ENCODE measurements at regions not wholly inside any gene's neighbourhood (a gene's known extent, or its start where the extent isn't known, plus 50 kb on each side); places are given as distances from the start of the nearest gene placed in this dataset.

DNA sequence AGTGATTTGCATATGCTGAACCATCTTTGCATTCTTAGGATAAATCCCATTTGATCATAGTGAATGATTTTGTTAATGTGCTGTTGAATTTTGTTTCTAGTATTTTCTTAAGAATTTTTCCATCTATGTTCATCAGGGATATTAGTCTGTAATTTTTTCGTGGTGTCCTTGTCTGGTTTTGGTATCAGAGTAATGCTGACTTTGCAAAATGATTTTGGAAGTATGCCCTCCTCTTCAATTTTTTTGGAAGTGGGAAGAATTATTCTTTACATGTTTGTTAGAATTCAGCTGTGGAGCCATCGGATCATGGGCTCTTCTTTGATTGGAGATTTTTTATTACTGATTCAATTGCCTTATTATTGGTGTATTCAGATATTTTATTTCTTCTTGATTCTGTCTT is 54.0 kb upstream of the TRO start:
- Histone ChIP-seq H3K9ac (ENCODE audit: insufficient read depth, low read depth, low read length) (no peak overlapping the region), H2AFZ (ENCODE audit: low read length) (no peak overlapping the region), H3K4me1 (ENCODE audit: insufficient read depth, low read length) (no peaks in the 10 kb centered on the region), H3K36me3 (replicated peaks in 1 of 2; ENCODE audit: control insufficient read depth in 1 of 2, insufficient read depth in 2 of 2, low read length in 2 of 2) (no peaks in the 10 kb centered on the region), H3K79me2 (ENCODE audit: insufficient read depth, low read length) (no peaks in the 10 kb centered on the region), H3K4me2 (ENCODE audit: low read depth, low read length) (no peak overlapping the region), H3K4me3 (replicated peaks in 1 of 3; ENCODE audit: insufficient read depth in 1 of 3, low read depth in 2 of 3, low read length in 3 of 3) (no peak overlapping the region), H3K27ac (ENCODE audit: extremely low read length, insufficient read depth, low read length) (no peak overlapping the region), H4K20me1 (ENCODE audit: insufficient read depth, low read length) (no peaks in the 10 kb centered on the region), H3K27me3 (ENCODE audit: control insufficient read depth in 1 of 2, insufficient read depth in 2 of 2, low read length in 2 of 2) (no peaks in the 10 kb centered on the region), H3K9me3 (ENCODE audit: low read length) (no peaks in the 10 kb centered on the region)
- FAIRE-seq (no peak), DNase-seq (ENCODE audit: low spot score) (no peak), ATAC-seq (no peak)
- in situ Hi-C loops (cut with HindIII; ENCODE audit: extremely low pct_ligation_motif_present, low pct_unique_long_range_greater_than_20kb), result no loop called here
- BruUV-seq (replicated peaks), result no TSS peak
- intact Hi-C loops (cut with micrococcal nuclease; ENCODE audit: unreplicated experiment), result no loop called here
- ChIA-PET CTCF (ENCODE audit: low intra/inter-chr PET ratio, low total read pairs) (no interaction called here), POLR2A (no interaction called here)
- TF ChIP-seq MAFK (conservative IDR thresholded peaks at IDR 0.05 in 1 of 2, IDR thresholded peaks at IDR 0.05 in 1 of 2; ENCODE audit: low read length in 2 of 2) (peak; percentile 68 to 88; a peak in 3 of 4 replicates), ARNT2 (CRISPR knock-in tag; IDR thresholded peaks at IDR 0.05; ENCODE audit: low read depth) (no peak), ZSCAN31 (CRISPR knock-in tag; IDR thresholded peaks at IDR 0.05; ENCODE audit: low read depth) (no peak), ZSCAN20 (CRISPR knock-in tag; IDR thresholded peaks at IDR 0.05; ENCODE audit: borderline replicate concordance) (no peak), AGO2 (optimal IDR thresholded peaks at IDR 0.05; ENCODE audit: low read depth, low read length) (no peak), ZNF776 (CRISPR knock-in tag; IDR thresholded peaks at IDR 0.05) (no peak), GPN1 (CRISPR knock-in tag; IDR thresholded peaks at IDR 0.05; ENCODE audit: borderline replicate concordance) (no peak), MAFF (IDR thresholded peaks at IDR 0.05; ENCODE audit: low read depth, low read length) (peak; percentile 88), RXRA (CRISPR knock-in tag; IDR thresholded peaks at IDR 0.05) (no peak)
- 3% methylated on average over 2 of the region's 2 CpGs for WGBS (ENCODE audit: low lambda C conversion rate)

All from HepG2 (cell line).